Lung (tissue), 11 donors: ENCODE measurements at regions not wholly inside any gene's neighbourhood (a gene's known extent, or its start where the extent isn't known, plus 50 kb on each side); places are given as distances from the start of the nearest gene placed in this dataset.

Experiments used
- ATAC-seq: fragments of 200-7000 bp; cut with Tn5 transposase; one replicate; pipeline ENCODE4 v1.9.1; 2020; ENCODE audit warnings: moderate number of reproducible peaks; ENCODE audit not compliant: insufficient read depth, low FRiP score
- DNase-seq, 3 donors: peaks; one replicate each; pipeline ENCODE4 v3.0.0-alpha.2; 2013 to 2017
- H3K27ac ChIP-seq, 2 donors: one replicate each; pipeline ENCODE4 v1.5.1; 2013; ENCODE audit warnings: mild to moderate bottlenecking in 2 of 2, moderate library complexity in 2 of 2, control low read depth in 1 of 2, inconsistent platforms in 1 of 2, low read depth in 1 of 2, low read length in 1 of 2
- H3K27me3 ChIP-seq, 3 donors: one replicate each; pipeline ENCODE4 v1.5.1; 2013; ENCODE audit warnings: low read length in 2 of 3; ENCODE audit not compliant: control insufficient read depth in 3 of 3, insufficient read depth in 3 of 3
- H3K36me3 ChIP-seq, 4 donors: one replicate each; pipeline ENCODE4 v1.5.1; 2013; ENCODE audit warnings: low read length in 4 of 4, mild to moderate bottlenecking in 1 of 4, moderate library complexity in 1 of 4; ENCODE audit not compliant: control insufficient read depth in 4 of 4, insufficient read depth in 4 of 4
- H3K4me1 ChIP-seq, 5 donors: one replicate each; pipeline ENCODE4 v1.5.1; 2013; ENCODE audit warnings: low read length in 5 of 5, mild to moderate bottlenecking in 2 of 5, moderate library complexity in 1 of 5; ENCODE audit not compliant: control insufficient read depth in 5 of 5, insufficient read depth in 5 of 5
- H3K4me3 ChIP-seq: one replicate; pipeline ENCODE4 v1.5.1; 2013; ENCODE audit warnings: mild to moderate bottlenecking, control low read depth, moderate library complexity
- H3K9ac ChIP-seq, 2 donors: one replicate each; pipeline ENCODE4 v1.5.1; 2013; ENCODE audit warnings: low read length in 2 of 2, control low read depth in 1 of 2; ENCODE audit not compliant: insufficient read depth in 1 of 2
- H3K9me3 ChIP-seq, 4 donors: one replicate each; pipeline ENCODE4 v1.5.1; 2013; ENCODE audit warnings: low read length in 3 of 4, mild to moderate bottlenecking in 1 of 4, moderate library complexity in 1 of 4; ENCODE audit not compliant: control insufficient read depth in 4 of 4, insufficient read depth in 3 of 4
- CTCF ChIP-seq: IDR thresholded peaks from 2 replicates; pipeline ENCODE4 v1.5.1; 2012; ENCODE audit warnings: mild to moderate bottlenecking; ENCODE audit errors: control extremely low read depth, extremely low read depth
- WGBS, 2 donors: extraction: QIAGEN DNeasy Blood & Tissue Kit; methylation state at CpG; one replicate each; pipeline ENCODE4 v1.1.7; 2013; 5-methylcytosine and 5-hydroxymethylcytosine counted together
- donor health status: control.
- donor health status: control.
- donor health status: Bipolar disorder and iron deficiency.
- donor health status: healthy.
- donor health status: DM: yes; HTN: yes; CAD: no.

- 78 to 82% methylated on average over 11 of the region's 11 CpGs for WGBS, 2 donors
- TF ChIP-seq CTCF = no peak
- ATAC-seq (no peak), DNase-seq (no peak)
- Histone ChIP-seq H3K27ac (no peak overlapping the region), H3K4me1 (no peaks in the 10 kb centered on the region), H3K4me3 (no peak overlapping the region), H3K9ac (no peak overlapping the region), H3K36me3 (no peaks in the 10 kb centered on the region), H3K27me3 (peaks cover 3 to 17% (median 4%) of the 10 kb centered on the region in 3 donors), H3K9me3 (peaks cover 0 to 7% (median 0%) of the 10 kb centered on the region in 4 donors)
Measured at GRCh38 chr17:79519601-79520000, 91.2 kb downstream of the RBFOX3 start.

- DNase-seq = no peak
- 41 to 47% methylated on average over 31 of the region's 31 CpGs for WGBS, 2 donors
Measured at GRCh38 chr17:79518585-79519523, 92.0 kb downstream of the RBFOX3 start.

GRCh38 chr17:79517827-79518584 lies 92.8 kb downstream of the RBFOX3 start:
- no peak for TF ChIP-seq CTCF
- no peaks in the 10 kb centered on the region for H3K36me3 ChIP-seq
- peaks cover 0 to 12% (median 3%) of the 10 kb centered on the region in 3 donors for H3K27me3 ChIP-seq
- DNase-seq (no peak), ATAC-seq (no peak)
- H3K4me3 ChIP-seq = no peak overlapping the region
- no peaks in the 10 kb centered on the region for H3K4me1 ChIP-seq
- H3K9ac ChIP-seq = no peak overlapping the region
- peaks cover 0 to 10% (median 0%) of the 10 kb centered on the region in 4 donors for H3K9me3 ChIP-seq
- WGBS, 2 donors = 63 to 70% methylated on average over 24 of the region's 24 CpGs
- no peak overlapping the region for H3K27ac ChIP-seq

More at GRCh38 chr17:79518585-79519523, 92.0 kb downstream of the RBFOX3 start:
- H3K4me1 ChIP-seq = no peaks in the 10 kb centered on the region
- no peaks in the 10 kb centered on the region for H3K36me3 ChIP-seq
- no peak for ATAC-seq
- H3K4me3 ChIP-seq = no peak overlapping the region
- H3K27ac ChIP-seq = no peak overlapping the region
- H3K9ac ChIP-seq = no peak overlapping the region
- peaks cover 0 to 7% (median 0%) of the 10 kb centered on the region in 4 donors for H3K9me3 ChIP-seq
- TF ChIP-seq CTCF = no peak
- peaks cover 3 to 17% (median 4%) of the 10 kb centered on the region in 3 donors for H3K27me3 ChIP-seq
